ENCODE measurements at regions not wholly inside any gene's neighbourhood (a gene's known extent, or its start where the extent isn't known, plus 50 kb on each side); places are given as distances from the start of the nearest gene placed in this dataset.

DNA sequence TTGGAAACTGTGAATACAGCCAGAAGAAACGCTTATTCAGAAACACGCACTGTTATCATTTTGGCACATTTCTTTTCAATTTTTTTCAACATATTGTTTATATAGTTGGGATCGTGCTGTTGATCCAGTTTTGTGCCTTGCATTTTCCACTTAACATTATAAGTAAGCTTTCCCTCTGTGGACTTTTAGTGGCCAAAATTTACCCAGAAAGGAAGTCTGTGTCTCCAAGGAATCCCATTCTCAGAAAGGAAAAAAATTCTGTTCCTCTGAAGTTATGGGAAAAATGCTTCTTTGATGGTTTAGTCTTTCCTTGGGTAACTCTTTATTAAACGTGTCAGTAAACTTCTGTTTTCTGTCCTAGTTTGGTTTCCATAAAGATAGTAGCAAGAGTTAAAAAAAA, 280.0 kb downstream of the REEP3 start:
- 14% methylated on average over 4 of the region's 4 CpGs for WGBS (ENCODE audit: low lambda C conversion rate)
- no peaks in the 10 kb centered on the region for H3K36me3 ChIP-seq (replicated peaks in 1 of 2; ENCODE audit: control insufficient read depth in 1 of 2, insufficient read depth in 2 of 2, low read length in 2 of 2)
- H3K79me2 ChIP-seq (ENCODE audit: insufficient read depth, low read length), result no peaks in the 10 kb centered on the region
- in situ Hi-C loops (cut with HindIII; ENCODE audit: extremely low pct_ligation_motif_present, low pct_unique_long_range_greater_than_20kb) (no loop called here), intact Hi-C loops (cut with micrococcal nuclease; ENCODE audit: unreplicated experiment) (no loop called here)
- no peaks in the 10 kb centered on the region for H3K27me3 ChIP-seq (ENCODE audit: control insufficient read depth in 1 of 2, insufficient read depth in 2 of 2, low read length in 2 of 2)
- no TSS peak for BruUV-seq (replicated peaks)
- H3K4me3 ChIP-seq (replicated peaks in 1 of 3; ENCODE audit: insufficient read depth in 1 of 3, low read depth in 2 of 3, low read length in 3 of 3), result no peak overlapping the region
- ATAC-seq, result no peak
- H3K9ac ChIP-seq (ENCODE audit: insufficient read depth, low read depth, low read length), result no peak overlapping the region
- FAIRE-seq, result no peak
- POLR2A ChIA-PET, result no interaction called here
- no peaks in the 10 kb centered on the region for H4K20me1 ChIP-seq (ENCODE audit: insufficient read depth, low read length)
- no peak overlapping the region for H2AFZ ChIP-seq (ENCODE audit: low read length)
- no peaks in the 10 kb centered on the region for H3K9me3 ChIP-seq (ENCODE audit: low read length)
- H3K27ac ChIP-seq (ENCODE audit: extremely low read length, insufficient read depth, low read length), result no peak overlapping the region
- DNase-seq (ENCODE audit: low spot score), result no peak
- no peaks in the 10 kb centered on the region for H3K4me1 ChIP-seq (ENCODE audit: insufficient read depth, low read length)
- no peak overlapping the region for H3K4me2 ChIP-seq (ENCODE audit: low read depth, low read length)
- CTCF ChIA-PET (ENCODE audit: low intra/inter-chr PET ratio, low total read pairs), result no interaction called here
- TF ChIP-seq, protein P1, sequence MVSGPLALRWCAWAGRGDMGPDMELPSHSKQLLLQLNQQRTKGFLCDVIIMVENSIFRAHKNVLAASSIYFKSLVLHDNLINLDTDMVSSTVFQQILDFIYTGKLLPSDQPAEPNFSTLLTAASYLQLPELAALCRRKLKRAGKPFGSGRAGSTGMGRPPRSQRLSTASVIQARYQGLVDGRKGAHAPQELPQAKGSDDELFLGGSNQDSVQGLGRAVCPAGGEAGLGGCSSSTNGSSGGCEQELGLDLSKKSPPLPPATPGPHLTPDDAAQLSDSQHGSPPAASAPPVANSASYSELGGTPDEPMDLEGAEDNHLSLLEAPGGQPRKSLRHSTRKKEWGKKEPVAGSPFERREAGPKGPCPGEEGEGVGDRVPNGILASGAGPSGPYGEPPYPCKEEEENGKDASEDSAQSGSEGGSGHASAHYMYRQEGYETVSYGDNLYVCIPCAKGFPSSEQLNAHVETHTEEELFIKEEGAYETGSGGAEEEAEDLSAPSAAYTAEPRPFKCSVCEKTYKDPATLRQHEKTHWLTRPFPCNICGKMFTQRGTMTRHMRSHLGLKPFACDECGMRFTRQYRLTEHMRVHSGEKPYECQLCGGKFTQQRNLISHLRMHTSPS (CRISPR knock-in tag; IDR thresholded peaks at IDR 0.05; ENCODE audit: low read depth), result no peak
- TF ChIP-seq ZNF496 (CRISPR knock-in tag; IDR thresholded peaks at IDR 0.05; ENCODE audit: insufficient replicate concordance) (no peak), ZNF660 (CRISPR knock-in tag; IDR thresholded peaks at IDR 0.05; ENCODE audit: borderline replicate concordance, low read depth) (no peak), NFAT5 (CRISPR knock-in tag; IDR thresholded peaks at IDR 0.05) (no peak), ZNF678 (CRISPR knock-in tag; IDR thresholded peaks at IDR 0.05) (no peak), SNRNP70 (IDR thresholded peaks at IDR 0.05; ENCODE audit: low read depth, low read length) (no peak), GPN1 (CRISPR knock-in tag; IDR thresholded peaks at IDR 0.05; ENCODE audit: borderline replicate concordance) (no peak), ZNF850 (CRISPR knock-in tag; conservative IDR thresholded peaks at IDR 0.05) (no peak), TBP (CRISPR knock-in tag; IDR thresholded peaks at IDR 0.05) (no peak), PLRG1 (conservative IDR thresholded peaks at IDR 0.05) (no peak), ZFX (CRISPR knock-in tag; IDR thresholded peaks at IDR 0.05; ENCODE audit: low read depth) (no peak), ZNF788 (CRISPR knock-in tag; IDR thresholded peaks at IDR 0.05; ENCODE audit: borderline replicate concordance) (no peak)
- TF ChIP-seq, protein P2, sequence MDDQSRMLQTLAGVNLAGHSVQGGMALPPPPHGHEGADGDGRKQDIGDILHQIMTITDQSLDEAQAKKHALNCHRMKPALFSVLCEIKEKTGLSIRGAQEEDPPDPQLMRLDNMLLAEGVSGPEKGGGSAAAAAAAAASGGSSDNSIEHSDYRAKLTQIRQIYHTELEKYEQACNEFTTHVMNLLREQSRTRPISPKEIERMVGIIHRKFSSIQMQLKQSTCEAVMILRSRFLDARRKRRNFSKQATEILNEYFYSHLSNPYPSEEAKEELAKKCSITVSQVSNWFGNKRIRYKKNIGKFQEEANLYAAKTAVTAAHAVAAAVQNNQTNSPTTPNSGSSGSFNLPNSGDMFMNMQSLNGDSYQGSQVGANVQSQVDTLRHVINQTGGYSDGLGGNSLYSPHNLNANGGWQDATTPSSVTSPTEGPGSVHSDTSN (CRISPR knock-in tag; IDR thresholded peaks at IDR 0.05; ENCODE audit: borderline replicate concordance), result no peak
- TF ChIP-seq, protein P3, sequence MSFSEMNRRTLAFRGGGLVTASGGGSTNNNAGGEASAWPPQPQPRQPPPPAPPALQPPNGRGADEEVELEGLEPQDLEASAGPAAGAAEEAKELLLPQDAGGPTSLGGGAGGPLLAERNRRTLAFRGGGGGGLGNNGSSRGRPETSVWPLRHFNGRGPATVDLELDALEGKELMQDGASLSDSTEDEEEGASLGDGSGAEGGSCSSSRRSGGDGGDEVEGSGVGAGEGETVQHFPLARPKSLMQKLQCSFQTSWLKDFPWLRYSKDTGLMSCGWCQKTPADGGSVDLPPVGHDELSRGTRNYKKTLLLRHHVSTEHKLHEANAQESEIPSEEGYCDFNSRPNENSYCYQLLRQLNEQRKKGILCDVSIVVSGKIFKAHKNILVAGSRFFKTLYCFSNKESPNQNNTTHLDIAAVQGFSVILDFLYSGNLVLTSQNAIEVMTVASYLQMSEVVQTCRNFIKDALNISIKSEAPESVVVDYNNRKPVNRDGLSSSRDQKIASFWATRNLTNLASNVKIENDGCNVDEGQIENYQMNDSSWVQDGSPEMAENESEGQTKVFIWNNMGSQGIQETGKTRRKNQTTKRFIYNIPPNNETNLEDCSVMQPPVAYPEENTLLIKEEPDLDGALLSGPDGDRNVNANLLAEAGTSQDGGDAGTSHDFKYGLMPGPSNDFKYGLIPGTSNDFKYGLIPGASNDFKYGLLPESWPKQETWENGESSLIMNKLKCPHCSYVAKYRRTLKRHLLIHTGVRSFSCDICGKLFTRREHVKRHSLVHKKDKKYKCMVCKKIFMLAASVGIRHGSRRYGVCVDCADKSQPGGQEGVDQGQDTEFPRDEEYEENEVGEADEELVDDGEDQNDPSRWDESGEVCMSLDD (CRISPR knock-in tag; IDR thresholded peaks at IDR 0.05; ENCODE audit: borderline replicate concordance), result no peak

Measured in HepG2 (cell line).